Endothelial cell of hepatic sinusoid (primary cell): ENCODE measurements at regions not wholly inside any gene's neighbourhood (a gene's known extent, or its start where the extent isn't known, plus 50 kb on each side); places are given as distances from the start of the nearest gene placed in this dataset.

Experiments used
- in situ Hi-C: cut with HindIII; loops from 2 replicates; pipeline ENCODE4 v1.10.0; 2017; ENCODE audit warnings: low sequenced_read_pairs

DNA sequence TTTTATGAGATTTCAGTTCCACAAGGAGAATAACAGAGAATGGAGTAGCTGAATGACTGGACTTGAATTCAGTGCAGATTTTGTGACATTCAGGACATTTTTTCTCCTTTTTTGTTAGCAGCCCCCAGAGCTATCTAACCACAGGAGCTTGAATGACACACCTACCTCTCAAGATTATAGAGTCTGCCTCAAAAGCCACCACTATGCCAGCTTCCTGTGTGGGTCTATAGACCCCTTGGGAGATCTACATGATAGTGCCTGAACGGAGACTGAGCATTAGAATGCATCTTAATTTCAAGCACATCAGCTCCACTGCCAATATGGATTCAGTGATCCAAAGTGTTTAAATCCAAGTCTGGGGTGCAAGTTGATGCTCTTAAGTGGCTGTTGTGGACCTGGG lies 74.4 kb upstream of the ZNF648 start:
- in situ Hi-C loops = no loop called here

DNA sequence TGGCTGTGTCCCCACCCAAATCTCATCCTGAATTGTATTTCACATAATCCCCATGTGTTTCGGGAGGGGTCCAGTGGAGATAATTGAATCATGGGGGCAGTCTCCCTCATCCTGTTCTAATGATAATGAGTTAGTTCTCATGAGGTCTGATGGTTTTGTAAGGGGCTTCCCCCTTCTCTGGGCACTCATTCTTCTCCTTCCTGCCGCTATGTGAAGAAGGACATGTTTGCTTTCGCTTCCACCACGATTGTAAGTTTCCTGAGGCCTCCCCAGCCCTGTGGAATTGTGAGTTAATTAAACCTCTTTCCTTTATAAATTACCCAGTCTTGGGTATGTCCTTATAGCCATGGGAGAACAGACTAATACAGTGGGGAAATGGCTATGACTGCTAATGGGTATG lies 72.7 kb upstream of the ZNF648 start:
- in situ Hi-C loops = no loop called here

DNA sequence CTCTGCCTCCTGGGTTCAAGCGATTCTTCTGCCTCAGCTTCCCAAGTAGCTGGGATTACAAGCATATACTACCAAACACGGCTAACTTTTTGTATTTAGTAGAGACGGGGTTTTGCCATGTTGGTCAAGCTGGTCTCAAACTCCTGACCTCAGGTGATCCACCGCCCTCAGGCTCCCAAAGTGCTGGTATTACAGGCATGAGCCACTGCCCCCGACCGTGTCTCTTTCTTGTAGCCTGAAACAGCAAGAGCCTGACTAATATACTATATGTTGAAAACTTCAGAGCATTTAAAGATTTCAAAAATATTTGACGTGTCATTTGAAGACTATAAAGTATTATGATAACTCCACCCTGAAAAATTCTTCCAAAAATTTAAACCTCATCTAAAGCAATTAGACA lies 71.7 kb upstream of the ZNF648 start:
- in situ Hi-C loops = no loop called here

DNA sequence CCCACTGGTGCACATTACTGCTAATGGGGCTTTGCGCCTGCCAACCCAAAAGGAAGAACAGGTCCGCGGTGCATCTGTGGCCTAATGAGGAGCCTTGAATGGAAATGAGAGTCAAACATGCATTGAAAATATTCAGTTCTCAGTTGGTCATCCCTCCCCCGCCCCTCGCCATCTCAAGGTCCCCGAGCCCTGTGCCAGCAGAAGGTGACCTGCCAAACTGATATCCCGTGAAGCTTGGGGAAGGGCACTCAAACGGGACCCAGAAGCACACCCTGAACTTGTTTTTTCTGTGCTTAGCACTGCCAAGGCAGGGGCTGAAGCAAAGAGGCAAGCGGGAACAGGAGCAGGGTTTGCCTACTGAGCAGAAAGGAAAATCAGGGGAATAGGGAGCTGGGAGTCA lies 67.9 kb upstream of the ZNF648 start:
- in situ Hi-C loops = no loop called here

DNA sequence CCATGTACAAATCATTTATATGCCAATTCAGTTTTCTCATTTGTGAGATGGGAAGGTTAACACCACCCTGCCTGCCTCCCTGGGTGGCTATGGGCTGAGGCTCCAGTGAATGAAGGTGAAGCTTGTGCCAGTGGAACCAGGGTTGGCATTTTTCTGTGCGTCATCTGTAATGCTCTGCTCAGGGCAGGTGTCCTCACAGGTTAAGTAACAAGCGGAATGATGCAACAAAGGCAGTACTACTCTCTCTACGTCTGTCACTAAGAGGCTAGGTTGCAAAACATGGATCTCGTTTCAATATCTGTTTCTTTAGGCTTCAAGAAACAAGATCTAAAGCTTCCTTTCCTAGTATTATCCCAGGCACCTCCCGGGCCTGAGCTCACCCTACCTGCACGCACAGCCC lies 67.0 kb upstream of the ZNF648 start:
- in situ Hi-C loops = no loop called here

DNA sequence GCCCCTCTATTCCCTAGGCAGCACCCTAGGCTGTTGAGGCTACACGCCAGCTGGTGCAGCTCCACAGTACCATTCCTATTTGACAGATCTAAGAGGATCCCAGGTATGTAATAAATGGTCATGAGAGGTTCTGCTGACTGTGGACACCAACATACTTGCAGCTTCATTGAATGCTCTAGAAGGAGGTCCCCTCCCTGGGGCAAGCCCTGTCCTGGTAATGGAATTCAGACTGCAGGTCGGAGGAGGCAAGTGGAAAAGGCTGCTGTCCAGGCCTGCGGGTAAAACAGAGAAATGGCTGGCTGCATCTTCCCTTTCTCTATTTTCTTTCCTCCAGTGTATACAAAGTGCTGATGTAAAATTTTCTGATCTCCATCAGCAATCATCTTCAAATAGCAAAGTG lies 66.1 kb upstream of the ZNF648 start:
- in situ Hi-C loops = no loop called here

DNA sequence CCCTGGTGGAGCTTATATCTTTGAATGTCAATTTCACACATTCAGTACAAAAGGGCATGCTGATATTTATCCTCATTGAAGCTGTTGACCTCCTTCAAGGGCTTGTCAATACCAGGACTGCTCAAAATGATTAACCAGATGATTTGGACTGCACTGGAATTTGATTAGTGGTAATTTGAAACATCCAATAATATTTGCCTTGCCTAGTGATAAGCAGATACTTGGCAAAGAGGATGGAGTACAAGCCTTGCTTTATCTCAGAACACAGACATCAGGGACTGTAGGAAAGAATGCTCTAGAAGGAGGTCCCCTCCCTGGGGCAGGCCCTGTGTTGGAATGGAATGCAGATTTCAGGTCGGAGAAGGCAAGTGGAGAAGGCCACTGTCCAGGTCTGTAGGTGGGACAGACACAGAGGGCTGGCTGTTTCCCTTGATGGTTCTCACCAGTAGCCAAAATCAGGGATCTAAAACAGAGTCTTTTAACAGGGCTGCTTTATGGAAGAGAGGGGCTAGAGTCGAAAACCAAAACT lies 64.8 kb upstream of the ZNF648 start:
- in situ Hi-C loops = no loop called here

DNA sequence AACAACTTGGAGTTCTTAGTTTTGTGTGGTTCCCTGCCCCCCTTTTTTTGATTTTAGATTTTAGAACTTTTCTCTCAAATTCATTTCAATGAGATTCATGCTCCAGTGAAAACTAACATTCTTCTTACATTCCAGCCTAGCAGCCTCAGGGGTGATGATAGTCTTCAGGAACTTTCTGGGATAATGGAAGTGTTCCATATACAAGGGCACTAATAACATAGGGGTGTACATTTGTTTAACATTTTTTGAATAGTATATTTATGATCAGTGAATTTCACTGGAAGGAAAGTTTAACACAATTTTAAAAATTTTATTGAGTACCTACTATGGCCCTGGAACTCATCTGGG lies 61.4 kb upstream of the ZNF648 start:
- in situ Hi-C loops = no loop called here

DNA sequence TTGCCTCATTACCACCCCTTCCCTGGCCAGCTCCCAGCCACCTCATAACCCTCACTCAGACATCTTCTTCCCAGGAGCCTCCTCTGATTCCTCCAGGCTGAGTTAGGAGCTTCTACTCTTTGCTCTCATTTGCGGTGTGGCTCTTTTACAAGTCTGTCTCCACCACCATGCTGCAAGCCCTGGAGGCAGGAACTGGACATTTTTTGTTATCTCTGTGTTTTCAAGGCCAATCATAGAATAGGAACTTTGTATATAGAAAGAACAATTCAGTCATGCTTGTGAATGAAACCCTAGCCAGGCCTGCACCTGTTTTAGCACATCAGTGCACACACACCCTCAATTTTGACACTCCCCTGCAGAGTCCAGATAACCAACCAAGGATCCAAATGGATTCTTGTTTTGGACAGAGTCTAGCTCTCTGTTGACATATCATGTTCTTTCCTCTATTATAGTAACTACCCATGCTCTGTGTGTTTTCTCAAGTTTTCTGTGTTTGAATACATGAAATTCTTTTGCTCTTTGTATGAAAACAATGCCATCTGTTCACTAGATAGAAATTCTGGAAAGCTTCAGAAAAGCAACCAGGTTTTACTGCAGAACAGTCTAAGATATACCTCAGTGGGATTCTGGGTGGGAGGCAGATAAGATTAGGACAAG lies 60.9 kb upstream of the ZNF648 start:
- in situ Hi-C loops = no loop called here

DNA sequence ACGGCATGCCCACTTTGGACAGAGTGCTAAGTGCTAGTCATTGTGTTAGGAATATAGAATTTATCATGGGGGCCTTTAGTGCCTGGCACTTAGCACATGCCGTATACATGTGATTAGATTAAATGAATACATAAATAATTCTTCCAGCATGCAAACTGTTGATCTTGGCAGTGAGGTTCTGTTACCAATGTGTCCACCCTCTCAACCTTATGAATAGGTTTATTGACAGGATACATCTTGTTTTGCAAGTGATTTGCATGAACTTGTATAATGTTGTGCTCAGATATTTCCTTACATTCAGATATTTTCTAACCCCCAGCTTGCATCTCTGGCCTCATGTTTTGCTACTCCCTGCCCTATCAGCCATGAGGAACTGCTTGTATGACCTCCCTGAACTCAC lies 60.3 kb upstream of the ZNF648 start:
- in situ Hi-C loops = no loop called here

DNA sequence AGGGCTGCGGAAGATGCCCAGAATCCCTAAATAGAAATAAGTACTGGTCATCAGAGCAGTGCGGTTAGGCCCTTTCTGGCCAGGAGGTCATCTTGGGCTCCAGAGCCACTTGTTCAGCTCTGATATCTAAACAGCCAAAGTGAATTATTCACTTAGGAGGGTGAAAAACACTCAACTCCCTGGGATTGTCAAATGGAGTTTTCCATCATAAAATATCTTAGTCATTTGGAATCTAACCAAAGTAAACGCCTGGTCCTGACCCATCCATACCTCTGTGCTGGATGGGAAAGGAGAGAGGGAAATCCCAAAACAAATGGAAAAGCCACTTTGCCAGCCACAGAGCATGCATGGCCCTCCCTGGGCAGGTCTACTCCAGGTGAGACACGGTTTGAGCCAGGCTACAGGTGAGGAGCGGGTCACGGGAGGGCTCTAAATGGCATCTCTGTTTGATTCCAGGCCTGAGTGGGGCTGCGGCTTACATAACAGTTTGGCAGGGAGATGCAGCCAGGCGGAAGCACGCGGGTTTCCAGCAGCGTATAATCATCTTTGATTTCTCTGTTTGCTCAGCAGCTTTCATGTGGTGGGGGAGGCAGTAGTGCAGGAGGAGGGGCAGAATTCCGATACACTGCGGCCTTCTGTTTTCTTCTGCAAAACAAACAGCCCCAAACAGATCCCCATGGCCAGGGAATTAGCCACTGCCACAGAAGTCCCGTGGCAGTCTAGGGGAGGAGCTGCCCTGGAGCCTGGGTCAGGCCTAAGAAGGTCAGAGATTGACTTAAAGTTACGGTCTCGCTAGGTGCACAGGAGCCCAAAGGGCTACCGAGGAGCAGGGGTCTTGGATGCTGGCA lies 59.1 kb upstream of the ZNF648 start:
- in situ Hi-C loops = no loop called here

DNA sequence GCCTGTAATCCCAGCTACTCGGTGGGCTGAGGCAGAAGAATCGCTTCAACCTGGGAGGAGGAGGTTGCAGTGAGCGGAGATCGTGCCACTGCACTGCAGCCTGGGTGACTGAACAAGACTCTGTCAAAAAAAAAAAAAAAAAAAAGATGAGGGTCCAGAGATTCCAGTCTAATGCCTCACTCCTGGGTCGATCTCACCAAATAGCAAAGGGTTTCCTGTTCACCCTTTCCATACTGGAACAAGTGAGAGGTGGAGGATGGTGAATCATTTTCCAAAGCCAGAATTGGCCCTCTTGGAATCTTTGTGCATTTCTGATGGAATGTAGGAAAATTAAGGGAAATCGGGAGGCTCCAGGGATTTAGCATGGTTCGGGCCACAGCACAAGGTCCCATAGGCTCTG lies 58.1 kb upstream of the ZNF648 start:
- in situ Hi-C loops = no loop called here

DNA sequence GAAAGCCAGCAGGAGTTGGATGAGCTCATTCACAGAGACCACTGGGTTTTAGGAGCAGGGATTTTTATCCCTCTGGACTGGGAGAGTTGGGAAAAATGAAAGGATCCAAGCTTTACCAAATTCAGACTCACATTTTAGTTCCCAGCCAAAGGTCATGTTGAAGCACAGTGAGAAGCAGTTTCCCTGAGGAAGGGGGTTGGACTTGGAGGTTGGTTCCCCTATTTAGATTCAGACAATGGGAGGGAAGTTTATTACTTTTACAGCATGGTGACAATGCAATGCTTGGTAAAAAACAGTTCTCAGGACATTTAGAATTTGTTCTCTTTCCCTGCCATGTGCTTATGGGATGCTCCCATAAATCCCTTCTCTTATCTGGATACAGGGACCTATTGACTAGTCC lies 57.3 kb upstream of the ZNF648 start:
- in situ Hi-C loops = no loop called here

DNA sequence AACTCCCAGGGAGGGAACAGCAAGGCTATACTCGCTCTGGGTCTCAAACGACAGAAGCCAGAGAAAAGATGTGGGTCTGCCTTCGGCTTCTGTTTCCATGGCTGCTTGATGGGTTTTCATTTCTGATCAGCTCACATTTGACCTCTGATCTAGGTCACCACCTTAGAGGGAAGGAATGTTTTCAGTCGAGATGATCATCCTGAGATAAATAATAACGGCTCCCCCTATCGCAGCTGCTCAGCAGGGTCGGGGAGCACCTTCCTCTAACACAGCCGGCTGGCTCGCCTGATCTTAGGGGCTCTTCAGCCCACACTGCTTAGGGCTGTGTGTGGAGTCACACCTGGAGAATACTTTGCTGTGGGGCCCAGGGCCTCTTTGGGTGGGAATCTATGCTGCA lies 53.1 kb upstream of the ZNF648 start:
- in situ Hi-C loops = no loop called here

DNA sequence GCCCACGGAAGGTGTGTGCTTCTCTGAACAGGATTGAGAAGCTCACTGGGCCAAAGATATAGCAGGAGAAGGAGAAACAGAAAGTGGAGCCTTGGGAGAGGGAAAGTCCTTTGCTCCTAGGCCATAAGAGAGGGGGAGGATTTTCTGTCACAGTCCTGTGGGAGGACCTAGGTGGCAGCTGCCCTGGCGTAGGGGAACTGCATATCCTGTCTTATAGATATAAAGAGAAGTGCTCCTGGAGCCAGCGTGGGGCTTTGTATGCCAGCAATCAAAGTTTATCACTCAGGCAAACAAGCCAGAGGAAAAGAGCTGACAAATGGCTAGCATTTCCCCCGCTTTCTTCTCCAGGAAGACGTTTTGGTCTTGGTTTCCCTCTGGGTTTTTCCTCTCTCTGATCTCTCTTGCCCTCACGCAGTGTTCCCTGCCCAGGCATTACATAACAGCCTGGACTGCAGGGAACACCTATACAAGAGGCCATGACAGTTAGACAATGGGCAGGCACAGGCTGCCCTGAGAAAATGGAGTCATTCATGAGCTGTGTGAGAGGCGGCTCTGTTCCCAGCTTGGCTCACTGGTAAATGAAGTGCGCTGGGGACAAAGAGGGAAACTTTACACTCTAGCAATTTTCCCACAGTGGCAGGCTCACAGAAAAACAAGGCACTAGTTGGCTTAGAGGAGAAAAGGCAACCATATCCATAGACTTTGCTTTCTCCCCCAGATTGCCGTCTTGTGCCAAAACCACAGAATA lies 52.5 kb upstream of the ZNF648 start:
- in situ Hi-C loops = no loop called here

DNA sequence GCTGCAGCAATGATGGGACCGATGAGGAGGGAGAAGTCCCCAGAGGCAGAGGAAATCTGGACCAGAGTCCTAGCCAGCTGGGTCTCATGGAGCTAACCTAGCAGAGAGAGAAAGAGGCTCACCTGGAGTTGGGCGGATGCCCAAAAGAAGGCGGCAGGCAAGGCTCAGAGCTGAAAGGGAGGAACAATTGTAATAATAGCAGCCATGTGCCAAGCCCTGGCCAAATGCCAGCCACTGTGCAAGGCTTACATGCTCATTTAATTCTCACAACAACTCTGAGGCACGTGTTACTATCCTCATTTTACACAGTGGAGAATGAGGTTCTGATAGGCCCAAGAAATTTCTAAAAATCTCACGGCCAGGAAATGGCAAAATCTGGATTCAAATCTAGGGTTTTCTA lies 50.0 kb upstream of the ZNF648 start:
- in situ Hi-C loops = no loop called here
